ENCODE measurements at regions not wholly inside any gene's neighbourhood (a gene's known extent, or its start where the extent isn't known, plus 50 kb on each side); places are given as distances from the start of the nearest gene placed in this dataset.

DNA sequence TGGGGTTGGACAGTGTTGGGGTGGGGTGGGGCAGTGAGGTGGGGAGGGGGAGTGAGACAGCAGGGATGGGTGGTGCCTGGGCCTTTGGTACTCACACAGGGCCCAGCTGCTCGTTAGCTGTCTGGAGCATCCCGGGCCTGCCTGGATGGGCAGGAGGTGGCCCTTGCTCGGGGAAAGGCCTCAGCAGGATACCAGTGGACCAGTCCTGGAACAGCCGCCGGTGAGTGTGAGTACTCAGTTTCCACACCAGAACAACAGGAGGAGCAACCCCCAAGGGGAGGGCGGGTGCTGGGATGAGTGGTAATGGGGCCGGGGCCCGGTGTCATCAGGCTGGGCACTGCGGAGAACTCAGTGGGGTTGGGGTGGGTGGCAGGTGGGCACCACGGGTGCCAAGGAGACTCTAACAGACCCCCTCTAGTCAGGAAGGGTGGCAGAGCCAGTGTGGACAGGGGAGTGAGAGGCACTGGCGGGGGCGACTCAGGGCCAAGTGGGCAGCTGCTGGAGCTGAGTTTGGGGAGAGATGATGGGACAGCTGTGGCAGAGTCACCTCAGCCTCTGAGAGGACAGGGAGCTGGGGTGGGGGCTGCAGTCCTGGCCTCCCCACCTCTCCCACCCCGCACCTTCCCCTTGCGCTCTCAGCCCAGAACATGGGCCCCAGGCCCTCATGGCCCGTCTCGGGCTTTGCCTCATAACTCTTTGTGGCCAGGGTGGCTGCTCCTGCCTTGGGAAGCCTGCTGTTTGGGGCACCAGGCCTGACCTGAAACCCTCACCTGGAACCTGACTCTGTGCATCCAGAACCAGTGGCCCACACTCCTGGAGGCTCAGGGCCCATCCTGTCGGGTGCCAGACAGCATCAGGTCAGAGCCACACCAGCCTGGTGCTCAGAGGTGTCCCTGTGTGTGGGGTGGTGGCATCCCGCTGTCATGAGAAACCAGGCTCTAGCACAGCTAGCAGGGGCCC is 52.1 kb upstream of the PRR23E start:
- intact Hi-C loops (cut with DNase I), result no loop called here
- ATAC-seq (no peak), DNase-seq (ENCODE audit: missing footprints) (no peak)

DNA sequence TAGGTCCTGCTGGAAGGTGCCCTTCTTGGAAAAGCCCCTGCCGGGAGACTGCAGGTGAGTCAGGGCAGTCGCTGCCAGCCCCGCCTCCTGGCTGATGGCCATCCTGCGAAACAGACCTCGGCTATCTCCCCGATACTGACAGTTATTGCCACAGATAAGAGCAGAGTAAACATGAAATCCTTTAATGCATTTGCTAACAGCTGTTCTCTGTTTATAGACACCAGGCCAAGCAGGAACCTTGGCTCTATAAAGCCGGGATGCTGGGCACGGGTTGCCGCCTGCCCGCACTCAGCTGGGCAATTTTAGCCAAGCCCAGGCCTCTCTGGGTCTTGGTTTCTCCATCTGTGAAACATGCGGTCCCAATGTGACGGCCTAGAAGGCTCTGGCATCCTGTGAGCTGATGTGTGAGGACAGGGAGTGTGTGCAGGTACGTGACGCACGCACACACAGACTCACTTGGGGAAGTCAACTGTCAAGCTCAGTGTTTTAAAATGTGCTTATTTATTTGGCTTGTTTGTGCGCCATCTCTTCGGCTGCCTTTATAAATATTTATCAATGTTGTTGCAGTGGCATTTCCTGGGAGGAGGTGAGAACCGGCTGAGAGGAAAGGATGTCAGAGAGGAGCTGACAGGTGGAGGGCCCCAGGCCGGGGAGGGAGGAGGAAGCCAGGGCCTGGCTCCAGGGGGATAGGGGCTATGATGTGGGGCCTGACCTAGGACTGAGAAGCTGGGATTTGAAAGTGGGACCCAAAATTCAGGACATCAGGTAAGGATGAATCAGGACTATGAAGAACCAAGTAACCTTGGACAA is 50.8 kb upstream of the PRR23E start:
- no peak for ATAC-seq
- intact Hi-C loops (cut with DNase I), result no loop called here
- no peak for DNase-seq (ENCODE audit: missing footprints)

All from Right ventricle myocardium inferior (tissue), 1 donor.